ENCODE measurements at regions not wholly inside any gene's neighbourhood (a gene's known extent, or its start where the extent isn't known, plus 50 kb on each side); places are given as distances from the start of the nearest gene placed in this dataset.

- H3K27ac ChIP-seq = no peak overlapping the region
- no peak overlapping the region for H2AFZ ChIP-seq
- no peaks in the 10 kb centered on the region for H3K79me2 ChIP-seq
- TF ChIP-seq CTCF (IDR thresholded peaks at IDR 0.05; ENCODE audit: poor library complexity) = no peak
- no peak for TF ChIP-seq EZH2 (IDR thresholded peaks at IDR 0.05; ENCODE audit: borderline replicate concordance)
- TF ChIP-seq EZH2phosphoT487 (IDR thresholded peaks at IDR 0.05; ENCODE audit: low read depth, severe bottlenecking, unreplicated experiment) = no peak
- DNase-seq (ENCODE audit: low spot score) = no peak
- no peaks in the 10 kb centered on the region for H3K27me3 ChIP-seq
- no peaks in the 10 kb centered on the region for H4K20me1 ChIP-seq (ENCODE audit: insufficient read depth, poor library complexity, severe bottlenecking)
- H3K4me1 ChIP-seq (ENCODE audit: insufficient read depth) = no peaks in the 10 kb centered on the region
- no peak overlapping the region for H3K4me3 ChIP-seq
- 39% methylated on average over 3 of the region's 3 CpGs for WGBS (ENCODE audit: low lambda C conversion rate, missing lambda C conversion rate)
- H3K9me2 ChIP-seq (replicated peaks; ENCODE audit: insufficient read depth) = no peaks in the 10 kb centered on the region
- no peaks in the 10 kb centered on the region for H3K9me3 ChIP-seq (ENCODE audit: low read depth)
- no peaks in the 10 kb centered on the region for H3K36me3 ChIP-seq (replicated peaks; ENCODE audit: insufficient read depth, low read depth)
- H3K4me2 ChIP-seq = no peak overlapping the region
Observed at GRCh38 chr3:86244905-86245304, 746.0 kb downstream of the VGLL3 start.

DNA sequence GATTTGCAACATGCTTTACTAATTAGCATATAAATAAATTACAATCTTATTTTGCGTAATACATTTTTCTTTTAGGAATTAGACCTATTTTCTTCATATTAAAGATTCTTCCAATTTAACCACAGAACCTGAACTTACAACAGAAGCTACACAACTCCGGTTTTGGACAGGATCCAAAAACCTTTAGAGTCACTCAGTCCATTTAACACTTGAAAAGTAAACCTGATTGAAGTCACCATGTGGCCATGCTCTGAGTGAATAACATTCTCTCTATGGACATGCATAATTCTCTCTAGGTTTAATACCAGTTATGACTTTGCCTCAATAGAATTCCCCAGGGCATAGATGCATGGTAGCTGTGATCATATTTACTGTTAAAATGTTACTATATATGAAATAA lies 751.0 kb downstream of the VGLL3 start:
- Histone ChIP-seq H3K36me3 (replicated peaks; ENCODE audit: insufficient read depth, low read depth) (no peaks in the 10 kb centered on the region), H3K27ac (no peak overlapping the region), H3K9me3 (ENCODE audit: low read depth) (no peaks in the 10 kb centered on the region), H3K4me1 (ENCODE audit: insufficient read depth) (no peaks in the 10 kb centered on the region), H3K27me3 (no peaks in the 10 kb centered on the region), H3K4me3 (no peak overlapping the region), H3K9me2 (replicated peaks; ENCODE audit: insufficient read depth) (no peaks in the 10 kb centered on the region), H4K20me1 (ENCODE audit: insufficient read depth, poor library complexity, severe bottlenecking) (no peaks in the 10 kb centered on the region), H2AFZ (no peak overlapping the region), H3K79me2 (no peaks in the 10 kb centered on the region), H3K4me2 (no peak overlapping the region)
- 75% methylated on average over 2 of the region's 2 CpGs for WGBS (ENCODE audit: low lambda C conversion rate, missing lambda C conversion rate)
- no peak for TF ChIP-seq EZH2 (IDR thresholded peaks at IDR 0.05; ENCODE audit: borderline replicate concordance)
- no peak for TF ChIP-seq CTCF (IDR thresholded peaks at IDR 0.05; ENCODE audit: poor library complexity)
- TF ChIP-seq EZH2phosphoT487 (IDR thresholded peaks at IDR 0.05; ENCODE audit: low read depth, severe bottlenecking, unreplicated experiment) = no peak
- no peak for DNase-seq (ENCODE audit: low spot score)

DNA sequence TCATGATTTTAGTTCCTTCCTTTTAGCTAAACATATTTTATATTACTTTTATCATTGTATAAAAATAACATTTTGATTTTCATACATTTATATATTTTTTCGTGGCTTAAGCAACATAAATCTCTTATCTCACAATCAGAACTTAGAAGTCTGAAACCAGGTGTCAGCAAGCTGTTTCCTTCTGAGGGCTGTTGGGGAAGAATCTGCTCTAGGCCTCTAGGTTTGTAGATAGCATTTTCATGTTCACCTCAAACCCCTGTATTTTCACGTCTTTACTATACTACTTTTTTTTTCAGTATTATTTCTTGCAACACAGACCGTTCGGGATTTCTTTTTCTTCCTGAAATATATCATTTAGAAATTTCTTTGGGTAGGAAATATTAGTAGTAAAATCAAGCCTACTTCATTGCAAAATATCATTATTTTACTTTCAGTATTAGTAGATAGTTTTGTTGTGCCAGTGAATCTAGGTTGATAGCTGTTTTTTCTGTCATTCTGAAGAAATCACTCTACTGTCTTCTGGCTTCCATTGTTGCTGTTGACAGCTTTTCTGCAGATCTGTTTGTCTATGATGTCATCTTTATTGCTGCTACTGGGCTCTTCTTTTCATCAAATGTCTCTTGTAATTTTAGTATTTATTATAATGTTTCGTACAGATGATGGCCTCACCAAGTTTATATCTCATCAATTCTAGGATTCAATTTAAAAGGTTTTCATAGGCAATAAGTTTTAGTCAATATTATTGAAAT lies 756.3 kb downstream of the VGLL3 start:
- TF ChIP-seq EZH2phosphoT487 (IDR thresholded peaks at IDR 0.05; ENCODE audit: low read depth, severe bottlenecking, unreplicated experiment) (no peak), EZH2 (IDR thresholded peaks at IDR 0.05; ENCODE audit: borderline replicate concordance) (no peak), CTCF (IDR thresholded peaks at IDR 0.05; ENCODE audit: poor library complexity) (no peak)
- H3K4me1 ChIP-seq (ENCODE audit: insufficient read depth) = no peaks in the 10 kb centered on the region
- WGBS (ENCODE audit: low lambda C conversion rate, missing lambda C conversion rate) = 84% methylated on average over 5 of the region's 5 CpGs
- H2AFZ ChIP-seq = no peak overlapping the region
- no peaks in the 10 kb centered on the region for H3K36me3 ChIP-seq (replicated peaks; ENCODE audit: insufficient read depth, low read depth)
- no peaks in the 10 kb centered on the region for H3K9me3 ChIP-seq (ENCODE audit: low read depth)
- DNase-seq (ENCODE audit: low spot score) = no peak
- H3K79me2 ChIP-seq = no peaks in the 10 kb centered on the region
- H3K27me3 ChIP-seq = no peaks in the 10 kb centered on the region
- no peak overlapping the region for H3K27ac ChIP-seq
- no peak overlapping the region for H3K4me3 ChIP-seq
- H3K4me2 ChIP-seq = no peak overlapping the region
- H3K9me2 ChIP-seq (replicated peaks; ENCODE audit: insufficient read depth) = no peaks in the 10 kb centered on the region
- no peaks in the 10 kb centered on the region for H4K20me1 ChIP-seq (ENCODE audit: insufficient read depth, poor library complexity, severe bottlenecking)
